NCI-H510A treated with DMSO at 0.1 percent for 48 hours (cell line): ENCODE measurements at regions not wholly inside any gene's neighbourhood (a gene's known extent, or its start where the extent isn't known, plus 50 kb on each side); places are given as distances from the start of the nearest gene placed in this dataset.
A peak's percentile ranks its signal among the peaks of the same experiment; 100 is the strongest.
"Not testable (repeated sequence)": the region's sequence is repeated elsewhere in the genome, so short reads cannot be mapped to it uniquely, and the experiment has no call there.

Experiments
- DNase-seq: peaks from one replicate; lab custom pipeline; 2025; lab: John Stamatoyannopoulos, UW

GRCh38 chr20:25864963-25865714, 168.5 kb upstream of the ZNF337 start:
- not testable (repeated sequence) for DNase-seq

DNA sequence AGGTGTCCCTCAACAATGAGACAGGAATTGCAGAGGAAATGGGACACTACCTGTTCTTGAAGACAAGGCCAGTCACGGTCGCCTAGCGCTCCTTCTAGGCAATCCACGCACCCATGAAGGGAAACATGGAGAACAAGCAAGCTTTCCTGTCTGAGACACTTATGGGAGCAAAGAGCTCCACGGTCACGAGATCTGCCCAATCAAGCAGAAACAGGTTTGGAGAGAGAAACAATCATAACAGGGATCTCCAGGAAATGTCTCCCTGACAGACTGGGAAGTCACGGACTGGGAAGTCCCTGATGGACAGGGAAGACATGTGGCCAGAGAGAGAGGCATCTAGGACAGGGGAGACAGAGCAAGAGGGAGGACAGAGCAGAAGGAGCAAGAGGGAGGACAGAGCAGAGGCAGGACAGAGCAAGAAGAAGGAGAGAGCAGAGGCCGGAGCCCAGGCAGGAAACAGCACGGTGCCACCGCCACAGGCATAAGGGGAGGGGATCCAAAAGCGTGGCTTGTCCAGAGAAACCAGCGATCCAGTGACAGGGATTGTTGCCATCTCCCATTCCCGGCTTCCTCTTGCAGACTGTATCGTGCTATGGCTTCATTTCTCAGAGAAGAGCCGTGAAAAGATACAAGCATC, 167.8 kb upstream of the ZNF337 start:
- DNase-seq = no peak

- no peak for DNase-seq
These were observed 167.1 kb upstream of the ZNF337 start for GRCh38 chr20:25863536-25864325.

DNA sequence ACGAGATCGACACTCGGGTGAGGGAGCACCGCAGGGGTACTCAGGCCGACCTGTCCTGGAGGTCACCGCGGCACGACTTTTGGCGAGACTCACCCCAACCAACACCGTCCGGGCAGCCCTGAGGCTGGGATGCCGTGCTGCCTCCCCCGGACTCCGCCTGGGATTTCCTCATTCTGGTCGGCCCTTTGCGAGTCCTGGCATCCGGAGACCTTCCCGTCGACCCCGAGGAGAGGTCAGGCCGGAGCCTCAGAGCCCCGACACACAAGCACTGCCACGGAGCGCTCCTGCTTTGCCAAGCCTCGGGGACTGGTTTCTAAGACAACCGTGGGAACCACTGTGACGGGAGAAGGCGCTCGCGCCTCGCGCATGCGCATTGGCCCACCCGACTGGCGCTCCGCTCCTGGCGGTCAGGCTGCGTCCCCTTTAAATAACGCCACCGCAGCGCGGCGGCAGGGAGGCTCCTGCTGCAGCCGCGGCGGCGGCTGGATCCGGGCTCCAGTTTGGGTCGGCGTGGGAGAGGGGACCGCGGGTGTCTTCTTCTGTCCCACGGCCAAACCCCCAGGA, 166.4 kb upstream of the ZNF337 start:
- peak; percentile 83 for DNase-seq

- no peak for DNase-seq
These were observed 164.0 kb upstream of the ZNF337 start for GRCh38 chr20:25860531-25861150.

- DNase-seq = peak; percentile 78
These were observed 163.2 kb upstream of the ZNF337 start for GRCh38 chr20:25859649-25860530.

GRCh38 chr20:25858495-25859425, 162.1 kb upstream of the ZNF337 start:
- no peak for DNase-seq

GRCh38 chr20:25857091-25857788, 160.6 kb upstream of the ZNF337 start:
- DNase-seq = not testable (repeated sequence)

GRCh38 chr20:25856256-25856884, 159.7 kb upstream of the ZNF337 start:
- DNase-seq = no peak

DNA sequence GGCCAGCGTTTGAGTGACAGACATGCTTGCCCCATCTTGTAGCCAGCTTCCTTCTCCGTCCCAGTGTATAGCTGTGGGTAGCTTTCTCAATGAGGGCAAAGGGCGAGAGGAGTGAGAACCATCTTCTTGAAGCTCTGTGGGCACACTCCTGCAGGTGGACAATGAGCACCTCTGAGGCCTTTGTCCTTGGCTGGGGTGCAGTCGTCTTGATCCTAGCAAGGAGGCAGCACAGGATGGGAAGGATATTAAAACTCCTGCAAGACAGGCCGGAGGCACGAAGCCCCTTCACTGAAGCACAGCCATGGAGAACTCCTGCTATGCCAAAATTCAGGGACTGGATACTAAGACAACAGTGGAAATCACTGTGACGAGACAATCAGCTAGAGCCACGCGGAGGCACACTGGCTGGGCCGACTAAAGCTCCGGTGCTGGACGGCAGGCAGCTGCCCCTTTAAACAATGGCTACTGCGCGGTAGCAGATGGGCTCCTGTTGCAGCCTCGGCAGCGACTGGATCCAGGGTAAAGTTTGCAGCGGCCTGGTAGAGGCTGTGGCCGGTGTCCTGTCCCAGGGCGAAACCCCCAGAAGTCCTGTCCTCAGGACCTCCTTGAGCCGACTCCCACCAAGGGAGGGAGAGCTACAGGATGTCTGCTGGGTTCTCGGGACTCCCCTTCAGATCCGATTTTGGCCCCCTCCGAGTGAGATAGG, 159.0 kb upstream of the ZNF337 start:
- not testable (repeated sequence) for DNase-seq

GRCh38 chr20:25854666-25855065, 158.0 kb upstream of the ZNF337 start:
- not testable (repeated sequence) for DNase-seq

- peak; percentile 93 for DNase-seq
These were observed 157.2 kb upstream of the ZNF337 start for GRCh38 chr20:25853718-25854388.

DNA sequence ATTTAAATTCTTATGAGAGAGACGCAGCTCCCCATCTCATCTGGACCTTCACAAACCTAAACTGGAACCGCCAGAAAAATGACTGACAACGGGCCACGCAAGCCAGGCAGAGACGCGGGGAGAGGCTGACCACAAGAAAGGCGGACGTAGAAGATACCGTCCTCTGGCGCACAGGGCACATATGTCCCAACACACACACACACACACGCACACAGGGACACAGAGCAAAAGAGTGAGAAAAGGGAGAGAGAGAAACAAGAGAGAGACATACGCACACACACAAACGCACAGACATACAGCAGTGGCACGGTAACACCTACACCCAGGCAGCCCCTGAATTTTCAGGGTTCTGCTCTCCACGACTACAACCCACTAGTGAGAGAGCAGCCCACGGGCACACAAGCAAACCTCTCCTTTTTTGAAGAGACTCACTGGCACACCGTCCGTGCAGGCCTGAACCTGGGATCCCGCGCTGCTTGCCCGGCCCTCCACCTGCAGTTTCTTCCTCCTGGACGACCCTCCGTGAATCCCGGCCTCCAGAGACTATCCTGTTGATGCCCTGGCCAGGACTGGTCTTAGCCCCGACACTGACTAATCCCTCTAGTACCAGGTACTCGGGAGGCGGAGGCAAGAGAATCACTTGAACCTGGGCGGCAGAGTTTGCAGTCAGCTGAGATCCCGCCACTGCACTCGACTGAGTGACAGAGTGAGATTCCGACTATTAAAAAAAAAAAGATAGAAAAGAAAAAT, 156.5 kb upstream of the ZNF337 start:
- DNase-seq = not testable (repeated sequence)

DNA sequence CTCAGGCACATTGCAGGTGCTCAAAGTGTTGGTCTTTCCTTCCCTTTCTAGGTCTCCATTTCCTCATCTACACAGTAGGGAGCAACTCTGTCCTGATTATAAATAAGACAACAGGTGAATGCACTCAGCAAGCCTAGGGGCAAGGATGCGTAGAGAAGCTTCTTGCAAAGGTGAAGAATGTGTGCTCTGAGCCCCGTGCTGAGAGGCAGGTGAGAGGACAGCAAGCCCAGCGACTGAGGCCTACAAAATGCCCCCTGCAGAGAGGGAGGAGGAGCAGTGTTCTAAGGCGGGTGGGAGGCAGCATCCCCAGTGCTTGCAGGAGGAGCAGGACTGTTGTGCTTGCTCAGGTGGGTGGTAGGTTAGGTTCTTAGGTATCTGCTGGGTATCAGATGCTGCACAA, 153.5 kb upstream of the ZNF337 start:
- not testable (repeated sequence) for DNase-seq

DNA sequence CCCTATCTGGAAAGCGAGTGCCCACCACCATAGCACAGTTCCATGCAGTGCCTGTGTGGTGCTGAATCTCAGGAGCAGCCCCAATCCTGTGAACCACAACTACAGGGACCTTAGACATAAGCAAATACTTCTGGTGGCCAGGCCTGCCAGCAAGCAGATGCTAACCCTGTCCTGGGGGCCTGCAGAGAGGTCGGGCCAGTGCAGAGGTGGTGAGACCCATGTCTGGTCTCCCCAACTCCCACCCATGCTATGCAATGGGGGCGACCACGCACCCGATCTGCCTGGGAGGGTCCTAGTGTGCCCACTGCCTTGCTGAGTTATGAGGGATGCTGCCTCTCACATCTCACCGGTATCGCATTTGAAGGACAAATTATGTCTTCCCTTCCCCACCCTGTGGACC, 151.6 kb upstream of the ZNF337 start:
- no peak for DNase-seq

DNA sequence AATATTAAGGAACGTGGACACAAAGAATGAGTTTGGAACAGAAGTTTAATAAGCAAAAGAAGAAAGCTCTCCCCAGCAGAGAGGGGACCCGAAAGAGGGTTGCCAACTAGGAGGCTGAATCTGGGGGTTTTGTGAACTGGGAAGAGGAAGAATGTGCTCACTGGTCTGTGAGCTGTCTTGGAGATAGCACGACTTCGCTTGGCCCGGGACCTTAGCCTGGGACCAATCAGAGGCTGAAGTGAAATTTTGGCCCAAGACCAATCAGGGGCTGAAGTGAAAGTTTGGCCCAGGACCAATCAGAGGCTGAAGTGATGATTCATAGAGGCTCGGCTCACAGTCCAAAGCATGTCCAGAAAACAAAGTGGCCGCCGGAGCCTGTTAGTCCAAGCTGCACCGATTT, 148.0 kb upstream of the ZNF337 start:
- not testable (repeated sequence) for DNase-seq

- DNase-seq = not testable (repeated sequence)
These were observed 116.9 kb upstream of the ZNF337 start for GRCh38 chr20:25813511-25813910.
